ENCODE measurements at regions not wholly inside any gene's neighbourhood (a gene's known extent, or its start where the extent isn't known, plus 50 kb on each side); places are given as distances from the start of the nearest gene placed in this dataset.
"Not testable (repeated sequence)": the region's sequence is repeated elsewhere in the genome, so short reads cannot be mapped to it uniquely, and the experiment has no call there.

DNA sequence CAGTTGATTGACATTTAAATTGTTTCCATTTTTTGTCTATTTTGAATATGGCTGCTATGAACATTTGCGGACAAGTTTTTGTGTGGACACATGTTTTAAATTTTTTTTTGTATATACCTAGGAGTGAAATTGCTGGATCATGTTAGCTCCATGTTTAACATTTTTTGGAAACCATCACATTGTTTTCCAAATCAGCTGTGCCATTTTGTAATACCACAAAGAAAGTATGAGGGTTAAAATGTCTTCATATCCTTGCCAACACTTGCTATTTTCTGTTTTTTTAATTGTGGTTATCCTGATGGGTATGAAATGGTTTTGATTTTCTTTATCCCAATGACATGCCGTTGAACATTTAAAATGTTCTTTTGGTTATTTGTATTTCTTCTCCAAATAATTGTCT, 52.1 kb downstream of the CARTPT start:
- no peak for DNase-seq (ENCODE audit: low read depth)

DNA sequence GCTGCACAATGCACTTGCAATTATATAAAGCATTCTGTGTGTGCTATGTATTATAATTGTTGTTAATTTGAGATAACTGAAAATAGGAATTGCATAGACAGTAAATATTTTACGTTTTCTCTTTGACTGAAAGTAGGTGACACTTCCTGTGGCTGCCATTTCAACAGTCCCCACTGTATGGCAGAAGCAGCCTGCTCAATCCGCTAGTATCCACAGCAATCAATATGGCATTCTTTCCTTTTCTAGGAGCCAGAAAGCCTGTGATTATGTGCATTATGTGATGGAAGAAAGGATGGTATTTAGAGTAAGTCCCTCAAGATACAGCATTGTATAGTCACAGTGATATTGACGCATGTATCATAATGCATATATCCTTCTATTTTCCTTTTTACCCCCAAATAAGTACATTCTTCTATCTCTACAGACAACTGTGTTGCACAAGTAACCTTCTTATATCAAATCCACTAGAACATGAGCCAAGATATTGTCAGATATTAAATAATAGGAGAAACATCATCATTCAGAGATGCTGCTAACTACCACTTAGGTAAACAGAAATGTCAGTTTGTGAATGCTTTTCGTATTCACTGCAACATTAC, 59.7 kb downstream of the CARTPT start:
- DNase-seq (ENCODE audit: low read depth) = no peak

DNA sequence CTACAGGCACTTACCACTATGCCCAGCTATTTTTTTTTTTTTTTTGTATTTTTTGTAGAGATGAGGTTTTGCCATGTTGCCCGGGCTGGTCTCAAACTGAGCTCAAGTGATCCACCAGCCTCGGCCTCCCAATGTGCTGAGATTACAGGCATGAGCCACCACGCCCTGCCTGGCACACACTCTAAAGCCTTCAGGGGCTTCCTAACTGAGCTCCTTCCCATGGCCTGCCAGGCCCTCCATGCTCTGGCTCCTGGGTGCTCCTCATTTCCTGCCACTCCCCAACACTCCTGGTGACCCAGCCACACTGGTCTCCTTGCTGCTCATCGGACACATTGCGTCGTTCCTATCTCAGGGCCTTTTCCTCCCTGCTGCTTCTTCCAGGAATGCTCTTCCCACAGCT, 61.5 kb downstream of the CARTPT start:
- no peak for DNase-seq (ENCODE audit: low read depth)

DNA sequence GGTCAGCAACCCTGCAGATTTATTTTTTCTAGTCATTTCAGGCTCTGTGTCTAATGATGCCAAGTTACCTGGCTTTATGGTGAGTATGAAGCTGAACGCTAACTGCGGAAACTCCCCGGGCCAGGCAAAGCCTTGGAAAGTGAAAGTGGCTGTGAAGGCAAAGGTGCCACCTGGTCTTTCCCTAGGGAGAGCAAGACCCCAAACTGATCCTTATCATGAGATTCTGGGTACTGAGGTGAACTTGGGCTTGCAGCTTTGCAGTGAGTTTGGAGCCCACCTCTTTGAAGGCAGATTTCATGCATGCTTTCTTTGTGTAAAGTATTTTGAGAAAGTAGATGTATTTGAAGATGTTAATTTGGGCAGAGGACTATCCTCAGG, 63.3 kb downstream of the CARTPT start:
- DNase-seq (ENCODE audit: low read depth) = no peak

DNA sequence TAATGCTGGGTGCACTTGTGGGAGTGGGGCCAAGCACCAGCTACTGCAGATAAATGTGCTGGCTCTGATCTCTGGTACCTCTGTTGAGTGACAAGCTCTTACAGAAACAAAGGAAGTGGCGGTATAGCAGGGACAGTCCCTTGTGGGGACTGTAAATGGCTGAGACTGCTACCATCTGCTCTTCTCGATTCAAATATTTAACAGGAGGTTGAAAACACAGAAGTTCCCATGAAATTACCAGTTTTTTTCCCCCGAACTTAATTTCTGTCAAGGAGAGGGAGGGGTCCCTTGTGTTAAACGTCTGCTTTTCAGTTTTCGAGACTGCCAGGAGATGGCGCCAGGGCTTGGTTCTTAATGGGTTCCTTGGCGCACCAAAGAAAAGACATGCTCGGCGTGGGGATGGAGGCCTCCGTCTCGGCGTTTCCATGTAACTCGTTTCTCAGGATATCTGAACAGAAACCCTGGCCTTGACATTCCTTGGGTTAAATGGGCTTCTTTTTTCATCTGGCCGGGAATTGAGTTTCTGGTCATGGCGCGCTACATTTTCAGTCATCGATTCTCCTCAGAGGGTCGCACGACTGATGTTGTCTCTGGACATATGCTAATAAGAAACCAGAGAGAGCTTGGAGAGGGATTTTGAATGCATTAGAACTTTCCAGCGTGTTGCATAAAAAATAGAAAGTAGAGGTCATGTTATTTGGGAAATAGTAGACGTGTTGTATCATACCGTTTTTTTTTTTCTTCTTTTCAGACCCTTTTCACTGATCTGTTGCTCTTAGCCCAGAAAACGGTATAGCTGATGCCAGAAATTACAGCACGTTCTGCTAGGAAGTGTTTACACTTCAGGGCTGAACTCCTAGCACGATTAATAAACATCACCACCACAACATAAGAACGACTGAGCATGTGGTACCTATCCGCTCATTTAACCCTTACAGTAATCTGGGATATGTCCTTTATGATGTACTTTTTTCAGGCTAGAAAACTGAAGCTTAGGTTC, 64.0 kb downstream of the CARTPT start:
- no peak for DNase-seq (ENCODE audit: low read depth)

DNA sequence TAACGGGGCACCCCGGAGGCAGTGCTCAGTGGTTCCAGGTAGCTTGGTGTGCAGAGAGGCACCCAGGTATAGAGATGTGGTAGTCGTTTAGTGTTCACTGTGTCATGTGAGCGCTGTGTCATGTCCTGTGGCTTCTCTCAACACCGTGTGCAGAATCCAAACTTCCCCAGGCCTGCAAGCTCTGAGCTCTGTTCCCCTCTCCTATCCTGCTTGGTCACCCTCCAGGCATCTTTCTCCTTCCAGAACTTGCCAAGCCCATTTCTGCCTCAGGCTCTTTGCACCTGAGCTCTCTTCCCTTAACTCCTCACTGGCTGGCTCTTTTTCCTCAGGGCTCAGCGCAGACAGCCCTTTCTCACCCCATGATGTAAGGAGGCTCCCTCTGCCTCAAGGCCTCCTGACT, 64.8 kb downstream of the CARTPT start:
- no peak for DNase-seq (ENCODE audit: low read depth)

DNA sequence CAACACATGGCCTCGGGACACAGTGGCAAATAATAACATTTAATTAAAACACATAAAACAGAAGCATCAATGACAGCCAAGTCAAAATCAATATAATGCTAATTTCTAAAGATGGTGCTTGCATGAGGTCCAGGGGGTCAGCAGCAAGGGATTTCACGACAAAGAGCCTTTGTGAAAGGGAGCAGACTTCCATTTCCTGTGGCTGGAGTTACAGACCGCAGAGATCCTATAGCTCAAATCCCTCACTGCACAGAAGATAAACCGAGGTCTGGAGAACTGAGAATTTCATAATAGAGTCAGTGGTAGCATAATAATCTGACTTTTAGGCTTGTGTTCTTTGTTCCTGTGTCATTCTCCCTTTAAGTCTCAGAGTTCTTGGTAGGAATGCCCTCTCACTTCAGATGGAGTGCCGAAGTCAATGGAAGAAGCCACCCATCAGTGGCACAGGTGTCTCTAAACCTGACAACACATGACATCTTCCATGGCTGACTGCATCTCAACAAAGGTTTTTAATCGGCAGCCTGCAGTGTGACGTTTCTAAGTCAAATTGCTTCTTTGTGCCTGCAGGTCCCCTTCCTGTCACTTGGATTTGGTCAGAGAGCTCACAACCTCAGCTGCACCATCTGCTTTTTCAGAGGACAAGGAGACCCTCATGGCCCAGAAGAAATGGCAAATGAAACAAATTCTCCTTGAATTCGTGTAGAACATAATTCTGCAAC, 67.4 kb downstream of the CARTPT start:
- no peak for DNase-seq (ENCODE audit: low read depth)

DNA sequence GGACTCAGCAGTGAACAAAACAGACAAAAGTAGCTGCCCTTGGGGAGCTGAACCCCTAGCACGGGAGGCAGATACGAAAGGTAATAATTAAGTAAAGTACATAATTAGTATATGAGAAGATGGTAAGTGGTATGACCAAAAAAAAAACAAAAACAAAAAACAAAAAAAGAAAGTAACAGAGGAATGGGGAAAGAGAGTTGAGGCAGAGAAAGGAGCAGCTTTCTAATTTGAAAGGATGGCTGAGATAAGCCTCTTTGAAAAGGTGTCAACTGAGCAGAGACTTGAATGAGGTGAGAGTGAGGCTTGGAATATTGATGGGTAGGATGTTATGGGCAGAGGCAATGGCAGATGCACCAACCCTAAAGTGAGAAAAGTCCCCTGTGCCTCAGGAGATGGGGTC, 69.7 kb downstream of the CARTPT start:
- no peak for DNase-seq (ENCODE audit: low read depth)

DNA sequence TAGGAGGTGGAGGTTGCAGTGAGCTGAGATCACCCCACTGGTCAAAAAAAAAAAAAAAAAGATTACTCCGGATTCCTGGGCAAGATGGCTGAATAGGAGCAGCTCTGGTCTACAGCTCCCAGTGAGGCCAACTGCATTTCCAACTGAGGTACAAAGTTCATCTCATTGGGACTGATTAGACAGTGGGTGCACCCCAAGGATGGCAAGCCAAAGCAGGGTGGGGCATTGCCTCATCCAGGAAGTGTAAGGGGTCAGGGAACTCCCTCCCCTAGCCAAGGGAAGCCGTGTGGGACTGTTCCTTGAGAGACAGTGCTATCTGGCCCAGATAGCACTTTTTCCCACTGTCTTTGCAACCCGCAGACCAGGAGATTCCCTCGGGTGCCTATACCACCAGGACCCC, 70.7 kb downstream of the CARTPT start:
- DNase-seq (ENCODE audit: low read depth) = no peak

DNA sequence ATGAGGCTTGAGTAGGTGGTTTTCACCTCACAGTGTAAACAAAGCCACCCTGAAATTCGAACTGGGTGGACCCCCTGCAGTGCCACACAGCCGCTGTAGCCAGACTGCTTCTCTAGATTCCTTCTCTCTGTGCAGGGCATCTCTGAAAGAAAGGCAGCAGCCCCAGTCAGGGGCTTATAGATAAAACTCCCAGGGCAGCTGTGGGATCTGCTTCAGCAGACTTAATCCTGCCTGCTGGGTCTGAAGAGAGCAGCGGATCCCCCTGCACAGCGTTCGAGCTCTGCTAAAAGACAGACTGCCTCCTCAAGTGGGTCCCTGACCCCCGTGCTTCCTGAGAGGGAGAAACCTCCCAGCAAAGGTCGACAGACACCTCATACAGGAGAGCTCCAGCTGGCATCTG, 71.4 kb downstream of the CARTPT start:
- no peak for DNase-seq (ENCODE audit: low read depth)

DNA sequence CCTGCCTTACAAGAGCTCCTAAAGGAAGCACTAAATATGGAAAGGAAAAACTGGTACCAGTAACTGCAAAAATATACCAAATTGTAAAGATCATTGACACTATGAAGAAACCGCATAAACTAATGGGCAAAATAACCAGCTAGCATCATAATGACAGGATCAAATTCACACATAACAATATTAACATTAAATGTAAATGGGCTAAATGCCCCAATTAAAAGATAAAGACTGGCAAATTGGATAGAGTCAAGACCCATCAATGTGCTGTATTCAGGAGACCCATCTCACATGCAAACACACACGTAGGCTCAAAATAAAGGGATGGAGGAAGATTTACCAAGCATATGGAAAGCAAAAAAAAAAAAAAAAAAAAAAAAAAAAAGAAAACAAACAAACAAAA, 73.0 kb downstream of the CARTPT start:
- DNase-seq (ENCODE audit: low read depth) = not testable (repeated sequence)

DNA sequence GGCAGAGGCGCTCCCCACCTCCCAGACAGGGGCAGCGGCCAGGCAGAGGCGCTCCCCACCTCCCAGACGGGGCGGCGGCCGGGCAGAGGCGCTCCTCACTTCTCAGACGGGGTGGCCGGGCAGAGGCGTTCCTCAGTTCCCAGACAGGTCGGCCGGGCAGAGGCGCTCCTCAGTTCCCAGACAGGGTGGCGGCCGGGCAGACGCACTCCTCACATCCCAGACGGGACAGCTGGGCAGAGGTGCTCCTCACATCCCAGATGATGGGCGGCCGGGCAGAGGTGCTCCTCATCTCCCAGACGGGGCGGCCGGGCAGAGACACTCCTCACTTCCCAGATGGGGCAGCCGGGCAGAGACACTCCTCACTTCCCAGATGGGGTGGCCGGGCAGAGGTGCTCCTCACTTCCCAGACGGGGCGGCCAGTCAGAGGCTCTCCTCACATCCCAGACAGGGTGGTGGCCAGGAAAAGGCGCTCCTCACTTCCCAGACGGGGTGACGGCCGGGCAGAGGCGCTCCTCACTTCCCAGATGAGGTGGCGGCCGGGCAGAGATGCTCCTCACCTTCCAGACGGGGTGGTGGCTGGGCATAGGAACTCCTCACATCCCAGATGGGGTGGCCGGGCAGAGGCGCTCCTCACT, 75.1 kb downstream of the CARTPT start:
- no peak for DNase-seq (ENCODE audit: low read depth)

DNA sequence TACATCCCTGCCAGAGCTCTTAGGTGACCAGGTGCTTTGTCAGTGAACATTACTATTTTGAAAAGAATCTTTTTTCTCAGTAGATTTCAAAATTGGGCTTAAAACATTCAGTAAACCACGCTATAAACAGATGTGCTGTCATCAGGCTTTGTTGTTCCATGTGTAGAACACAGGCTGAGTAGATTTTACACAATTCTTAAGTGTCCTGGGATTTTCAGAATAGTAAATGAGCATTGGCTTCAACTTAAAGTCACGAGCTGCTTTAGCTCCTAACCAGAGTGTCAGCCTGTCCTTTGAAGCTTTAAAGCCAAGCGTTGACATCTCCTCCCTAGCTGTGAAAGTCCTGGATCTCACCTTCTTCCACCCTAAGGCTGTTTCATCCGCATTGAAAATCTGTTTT, 83.6 kb downstream of the CARTPT start:
- no peak for DNase-seq (ENCODE audit: low read depth)

DNA sequence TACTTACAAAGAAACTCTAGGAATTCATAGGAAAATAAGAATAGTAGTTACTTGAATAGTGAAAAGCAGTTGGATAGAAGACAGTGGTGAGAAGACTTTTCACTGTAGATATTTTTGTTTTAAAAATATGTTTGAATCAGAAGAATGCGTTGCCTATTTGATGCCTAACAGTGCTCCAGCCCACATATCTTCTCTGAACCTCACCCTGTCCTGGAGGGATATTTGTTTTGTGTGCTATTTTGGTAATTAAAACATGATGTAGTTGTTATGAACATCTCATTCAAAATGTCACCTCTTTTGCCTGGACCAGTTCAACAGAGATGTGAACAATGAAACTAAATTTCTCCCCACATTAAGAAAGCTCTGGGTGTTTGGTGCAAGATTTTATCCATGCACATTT, 87.6 kb downstream of the CARTPT start:
- no peak for DNase-seq (ENCODE audit: low read depth)

DNA sequence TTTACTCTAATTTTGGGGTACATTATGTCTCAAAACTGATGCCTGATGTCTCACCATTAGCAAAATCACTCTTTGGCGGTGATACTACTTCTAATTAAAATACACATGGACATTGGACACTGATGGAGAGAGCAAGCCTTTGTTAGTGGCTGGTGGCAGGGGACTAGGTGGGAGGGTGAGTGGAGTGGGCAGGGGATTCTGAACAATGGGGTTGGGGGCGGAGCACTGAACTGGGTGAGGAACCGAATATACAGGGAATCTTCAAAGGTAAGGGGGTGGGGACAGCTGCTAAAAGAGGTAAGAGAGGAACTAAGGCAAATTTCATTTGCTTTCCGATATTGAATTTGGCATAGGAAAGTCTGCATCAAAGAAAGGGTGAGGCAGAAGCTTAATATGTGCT, 88.8 kb downstream of the CARTPT start:
- DNase-seq (ENCODE audit: low read depth) = no peak

DNA sequence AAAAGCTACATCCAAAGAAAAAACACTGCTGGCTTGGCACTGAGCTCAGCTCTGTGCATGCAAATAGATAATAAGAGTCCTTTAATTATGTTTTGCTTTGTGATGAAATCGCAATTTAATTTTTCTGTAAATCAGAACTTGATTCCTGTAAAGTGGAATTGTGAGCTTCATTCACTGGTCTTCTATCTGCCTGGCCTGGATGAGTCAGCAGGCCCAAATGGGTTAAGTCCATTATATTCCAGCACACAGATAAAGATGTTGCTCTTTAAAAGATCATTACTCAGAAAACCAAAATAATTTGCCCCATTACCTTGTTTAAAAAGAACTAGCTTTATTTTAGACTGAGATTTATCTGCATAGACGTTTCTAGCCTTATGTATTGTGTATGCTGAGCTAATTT, 90.4 kb downstream of the CARTPT start:
- DNase-seq (ENCODE audit: low read depth) = no peak

DNA sequence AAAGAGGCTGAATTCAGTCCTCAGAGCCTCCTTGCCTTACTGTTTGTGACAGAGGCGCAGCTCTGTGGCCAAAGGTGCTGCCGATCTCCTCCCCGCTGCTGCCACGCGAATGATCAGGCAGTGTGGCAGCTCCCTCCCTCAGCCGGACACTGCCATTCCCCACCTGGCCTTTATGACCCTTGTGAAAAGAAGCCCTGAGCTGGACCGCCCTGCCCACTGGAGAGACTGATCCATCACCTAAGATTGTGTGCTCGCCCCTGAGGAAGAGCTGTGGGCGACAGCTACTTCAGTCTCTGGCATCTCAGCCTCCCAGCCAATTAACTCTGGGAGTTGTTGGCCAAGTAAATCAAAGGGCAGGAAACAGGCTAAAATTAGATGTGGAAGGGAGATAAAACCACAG, 90.9 kb downstream of the CARTPT start:
- no peak for DNase-seq (ENCODE audit: low read depth)

DNA sequence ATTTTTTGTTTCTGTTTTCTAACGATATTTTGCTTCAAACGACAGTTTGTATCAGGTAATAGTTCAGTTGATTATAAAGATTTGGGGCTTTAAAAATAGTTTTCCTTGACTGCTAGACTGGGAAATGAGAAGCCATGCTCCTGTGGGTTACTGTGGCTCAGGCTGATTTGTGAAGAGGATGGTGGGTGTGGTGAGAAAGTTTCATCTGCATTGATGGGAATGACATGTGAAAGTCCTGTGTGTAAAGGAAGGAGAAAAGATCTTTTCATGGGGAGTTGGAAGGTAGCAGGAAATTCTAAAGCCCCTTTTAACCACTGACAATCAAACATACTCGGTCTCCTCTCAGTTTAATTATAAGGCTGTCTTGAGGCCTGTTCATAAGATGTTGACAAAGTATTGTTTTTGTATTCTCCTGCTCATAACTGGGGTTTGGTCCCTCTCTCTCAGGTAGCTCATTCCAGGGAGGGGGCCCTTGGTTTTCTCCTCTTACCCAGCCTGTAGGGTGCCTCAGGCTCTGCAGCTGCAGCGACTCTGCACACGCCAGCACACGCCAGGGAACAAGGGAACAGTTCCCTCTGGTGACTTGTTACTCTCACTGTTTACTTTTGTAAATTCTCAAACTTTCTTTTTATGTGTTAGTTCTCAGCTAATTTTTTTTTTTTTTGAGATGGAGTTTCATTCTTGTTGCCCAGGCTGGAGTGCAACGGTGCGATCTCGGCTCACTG, 91.6 kb downstream of the CARTPT start:
- no peak for DNase-seq (ENCODE audit: low read depth)

DNA sequence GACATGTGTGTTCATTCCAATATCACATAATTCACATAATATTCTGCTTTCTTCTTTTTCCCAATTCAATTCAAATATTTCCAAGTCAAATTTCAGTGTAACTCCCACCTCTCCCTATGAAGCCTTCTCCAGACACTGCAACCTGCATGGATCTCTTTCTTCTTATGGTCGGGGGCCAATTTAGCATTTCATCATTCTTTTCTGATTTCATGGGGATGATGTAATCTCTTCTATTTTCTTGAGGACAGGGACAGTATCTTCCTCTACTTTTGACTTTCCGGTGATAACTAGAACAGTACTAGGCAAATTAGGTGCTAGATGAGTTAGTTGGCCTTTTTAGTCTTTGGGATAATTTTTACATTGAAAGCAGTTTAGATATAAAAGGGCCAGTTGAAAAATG, 92.7 kb downstream of the CARTPT start:
- no peak for DNase-seq (ENCODE audit: low read depth)

DNA sequence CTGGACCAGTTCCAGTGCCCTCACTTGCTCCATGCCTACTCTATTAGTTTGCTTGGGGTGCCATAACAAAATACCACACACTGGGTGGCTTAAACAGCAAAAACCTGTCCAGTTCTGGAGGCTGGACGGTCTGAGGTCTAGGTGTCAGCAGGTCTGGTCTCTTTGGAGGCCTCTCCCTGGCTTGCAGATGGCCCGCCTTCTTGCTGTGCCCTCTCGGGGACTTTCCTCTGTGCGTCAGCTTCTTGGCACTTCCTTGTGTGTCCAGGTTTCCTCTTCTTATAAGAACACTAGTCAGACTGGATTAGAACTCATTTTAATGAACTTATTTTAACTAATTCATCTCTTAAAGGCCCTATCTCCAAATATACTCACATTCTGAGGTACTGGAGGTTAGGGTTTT, 97.2 kb downstream of the CARTPT start:
- no peak for DNase-seq (ENCODE audit: low read depth)

DNA sequence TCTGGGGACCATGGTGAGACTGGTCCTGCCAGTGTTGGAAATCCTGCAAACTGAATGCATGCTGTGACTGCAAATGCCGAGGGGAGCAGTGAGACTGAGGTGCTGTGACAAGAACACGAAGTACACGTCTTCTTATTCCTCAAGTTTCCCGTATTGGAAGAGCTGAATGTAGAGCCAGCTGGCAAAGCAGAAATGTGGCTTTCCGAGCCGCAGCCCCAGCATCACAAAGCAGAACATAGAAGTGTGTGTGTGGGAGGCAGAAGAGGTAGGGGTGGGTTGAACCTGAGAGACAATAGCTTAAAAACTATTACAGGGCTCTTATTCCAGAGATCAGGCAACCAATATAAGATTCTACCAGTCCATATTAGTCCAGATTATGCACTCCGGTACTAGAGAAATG, 98.8 kb downstream of the CARTPT start:
- DNase-seq (ENCODE audit: low read depth) = no peak

DNA sequence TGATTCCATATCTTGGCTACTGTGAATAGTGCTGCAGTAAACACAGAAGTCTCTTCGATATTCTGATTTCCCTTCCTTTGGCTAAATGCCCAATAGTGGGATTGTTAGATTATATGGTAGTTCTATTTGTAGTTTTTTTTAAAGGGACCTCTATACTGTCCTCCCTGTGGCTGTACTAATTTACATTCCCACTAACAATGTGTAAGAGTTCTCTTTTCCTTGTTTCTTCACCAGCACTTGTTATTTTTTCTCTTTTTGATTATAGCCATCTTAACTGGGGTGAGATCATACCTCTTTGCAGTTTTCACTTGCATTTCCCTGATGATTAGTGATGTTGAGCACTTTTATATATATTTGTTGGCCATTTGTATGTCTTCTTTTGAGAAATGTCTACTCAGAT, 102.0 kb downstream of the CARTPT start:
- no peak for DNase-seq (ENCODE audit: low read depth)

All from stimulated activated CD8-positive, alpha-beta memory T cell treated with anti-CD3 and anti-CD28 coated beads, Interleukin-12 subunit alpha, Interleukin-12 subunit beta, amount 100 ng/mL, for 4 hours (primary cell).